ACC112 (cell line): ENCODE measurements at regions not wholly inside any gene's neighbourhood (a gene's known extent, or its start where the extent isn't known, plus 50 kb on each side); places are given as distances from the start of the nearest gene placed in this dataset.

Source experiments
- H2AFZ ChIP-seq: fragments of 200-600 bp; sonication (generic); one replicate; pipeline ENCODE4 v1.6.0; 2017; ENCODE audit warnings: antibody characterized with exemption, low read length; ENCODE audit not compliant: unreplicated experiment
- H3K27ac ChIP-seq: fragments of 200-600 bp; sonication (generic); 2 replicates; pipeline ENCODE4 v1.5.1; 2014; ENCODE audit warnings: low read depth, mild to moderate bottlenecking, antibody characterized with exemption, low read length, moderate library complexity
- H3K27me3 ChIP-seq: fragments of 200-600 bp; sonication (generic); 2 replicates; pipeline ENCODE4 v1.6.1; 2014; ENCODE audit warnings: mild to moderate bottlenecking, antibody characterized with exemption, low read length, moderate library complexity, mixed read lengths; ENCODE audit not compliant: insufficient read depth
- H3K36me3 ChIP-seq: fragments of 200-600 bp; sonication (generic); 2 replicates; pipeline ENCODE4 v1.6.1; 2016; ENCODE audit warnings: mild to moderate bottlenecking, antibody characterized with exemption, low read length, moderate library complexity, mixed read lengths; ENCODE audit not compliant: insufficient read depth
- H3K4me1 ChIP-seq: fragments of 200-600 bp; sonication (generic); one replicate; pipeline ENCODE4 v1.6.1; 2016; ENCODE audit warnings: low read length, mixed read lengths; ENCODE audit not compliant: insufficient read depth, unreplicated experiment, control insufficient read depth
- H3K4me3 ChIP-seq: fragments of 200-600 bp; sonication (generic); 2 replicates; pipeline ENCODE4 v1.5.1; 2014; ENCODE audit warnings: mild to moderate bottlenecking, low read depth, low read length
- H3K79me2 ChIP-seq: fragments of 200-600 bp; sonication (generic); one replicate; pipeline ENCODE4 v1.6.0; 2016; ENCODE audit warnings: low read length; ENCODE audit not compliant: control insufficient read depth, unreplicated experiment, insufficient read depth

GRCh38 chr4:44791831-44792230 lies 65.5 kb upstream of the GNPDA2 start:
- Histone ChIP-seq H3K4me1 (no peaks in the 10 kb centered on the region), H3K36me3 (no peaks in the 10 kb centered on the region)

GRCh38 chr4:44777115-44777514 lies 50.8 kb upstream of the GNPDA2 start:
- Histone ChIP-seq H3K4me3 (no peak overlapping the region), H3K36me3 (no peaks in the 10 kb centered on the region), H3K27me3 (no peaks in the 10 kb centered on the region)

More at GRCh38 chr4:44791831-44792230, 65.5 kb upstream of the GNPDA2 start:
- Histone ChIP-seq H3K79me2 (no peaks in the 10 kb centered on the region), H2AFZ (no peak overlapping the region), H3K27ac (no peak overlapping the region), H3K27me3 (no peaks in the 10 kb centered on the region), H3K4me3 (no peak overlapping the region)

More at GRCh38 chr4:44777115-44777514, 50.8 kb upstream of the GNPDA2 start:
- Histone ChIP-seq H2AFZ (no peak overlapping the region), H3K4me1 (no peaks in the 10 kb centered on the region), H3K27ac (no peak overlapping the region), H3K79me2 (no peaks in the 10 kb centered on the region)
